Adipose tissue (tissue), 3 donors: ENCODE measurements at regions not wholly inside any gene's neighbourhood (a gene's known extent, or its start where the extent isn't known, plus 50 kb on each side); places are given as distances from the start of the nearest gene placed in this dataset.

Experiments used
- H3K27ac ChIP-seq: one replicate; pipeline ENCODE4 v1.5.1; 2013; ENCODE audit warnings: low read depth, low read length
- WGBS, 3 donors: extraction: QIAGEN DNeasy Blood & Tissue Kit; methylation state at CpG; one replicate each; pipeline ENCODE4 v1.1.7; 2013; 5-methylcytosine and 5-hydroxymethylcytosine counted together
- donor health status: healthy with polysubstance abuse.
- donor health status: Bipolar disorder and iron deficiency.
- donor health status: healthy.

GRCh38 chr3:106795553-106795952 lies 581.7 kb upstream of the CCDC54 start:
- H3K27ac ChIP-seq: no peak overlapping the region
- 82 to 94% (median 92%) methylated on average over 1 of the region's 1 CpG for WGBS, 3 donors

DNA sequence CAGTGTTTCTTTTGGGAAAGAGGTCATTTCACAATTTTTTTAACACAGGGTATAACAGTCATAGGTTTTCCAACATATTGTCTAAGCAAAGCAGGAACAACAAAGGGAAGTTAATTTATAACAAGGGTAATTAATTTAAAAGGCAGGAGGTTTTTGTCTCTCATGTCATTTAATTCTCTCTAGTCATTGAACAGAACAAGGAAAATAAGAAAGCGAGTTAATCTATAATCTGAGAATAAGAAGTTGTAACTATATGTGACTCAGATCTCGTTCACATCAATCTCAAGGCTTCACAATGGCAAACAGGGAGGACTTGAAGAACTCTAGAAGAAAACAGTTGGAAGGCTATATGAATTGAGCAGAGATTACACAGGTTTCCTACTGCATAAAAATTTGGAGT lies 579.8 kb upstream of the CCDC54 start:
- 41 to 91% (median 83%) methylated on average over 2 of the region's 2 CpGs for WGBS, 3 donors
- H3K27ac ChIP-seq: no peak overlapping the region

GRCh38 chr3:106805625-106806024 lies 571.6 kb upstream of the CCDC54 start:
- WGBS, 3 donors: 83 to 95% (median 84%) methylated on average over 1 of the region's 1 CpG

DNA sequence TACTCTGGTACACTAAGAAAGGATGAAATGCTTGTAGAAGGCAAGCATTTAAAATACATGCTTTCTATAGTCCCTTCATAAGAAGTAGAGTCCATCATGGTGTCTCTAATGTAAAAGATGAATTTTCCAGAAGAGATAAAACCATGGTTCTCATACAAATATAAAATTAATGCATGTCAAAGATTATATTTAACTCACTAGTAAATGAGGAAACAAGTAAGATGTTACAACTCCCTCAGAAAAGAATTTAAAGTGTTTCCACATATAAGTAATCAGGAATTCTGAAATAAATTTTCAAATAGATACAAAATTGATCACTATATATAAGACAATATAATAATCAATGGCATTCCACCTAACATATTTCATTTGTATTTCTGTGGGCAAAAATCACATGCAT lies 570.3 kb upstream of the CCDC54 start:
- H3K27ac ChIP-seq: no peak overlapping the region

More at GRCh38 chr3:106805625-106806024, 571.6 kb upstream of the CCDC54 start:
- no peak overlapping the region for H3K27ac ChIP-seq

DNA sequence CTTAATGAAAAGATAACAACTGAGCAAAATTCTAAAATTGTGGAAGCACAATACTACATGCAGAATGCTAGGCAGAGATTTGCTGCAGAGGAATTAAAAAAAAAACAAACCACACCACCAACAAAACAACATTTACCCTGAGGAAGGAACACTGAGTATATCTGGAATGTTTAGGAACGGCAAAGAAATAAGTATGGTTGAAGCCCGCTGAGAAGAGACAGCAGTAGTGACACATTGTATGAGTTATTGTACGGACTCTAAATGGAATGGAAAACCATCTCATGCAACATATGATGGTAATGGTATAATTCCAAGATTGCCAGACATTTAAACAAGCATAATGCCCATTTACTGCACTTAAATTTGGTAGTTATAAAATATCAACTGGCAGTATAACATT lies 568.2 kb upstream of the CCDC54 start:
- no peak overlapping the region for H3K27ac ChIP-seq
- 88 to 93% (median 92%) methylated on average over 3 of the region's 3 CpGs for WGBS, 3 donors

DNA sequence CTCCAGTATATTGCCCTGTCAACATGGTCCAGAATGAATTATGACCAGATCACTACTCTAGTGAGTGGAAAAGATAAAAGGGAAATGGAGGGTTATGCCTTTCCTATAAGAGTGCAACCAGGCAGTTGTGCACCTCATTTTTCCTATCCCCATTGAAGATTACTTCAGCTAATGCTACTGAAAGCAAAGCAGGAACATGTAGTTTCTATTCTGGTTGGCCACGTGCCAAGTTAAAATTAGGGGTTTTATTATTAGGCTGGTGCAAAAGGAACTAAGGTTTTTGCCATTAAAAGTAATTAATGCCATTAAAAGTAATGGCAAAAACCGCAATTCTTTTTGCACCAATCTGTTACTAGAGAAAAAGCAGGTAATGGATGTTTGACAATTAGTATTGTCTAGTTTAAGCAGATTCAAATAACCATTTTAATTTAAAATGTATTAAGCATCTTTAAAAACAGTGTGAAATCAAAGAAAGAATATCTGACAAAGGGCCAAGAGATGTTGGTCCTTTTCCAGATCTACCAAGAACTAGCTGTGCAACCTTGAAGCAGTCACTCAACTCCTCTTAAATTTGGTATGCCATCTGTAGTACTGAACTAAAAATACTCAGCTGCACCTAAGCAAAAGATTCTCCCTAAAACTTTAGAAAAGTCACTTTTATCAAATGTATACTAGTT lies 567.5 kb upstream of the CCDC54 start:
- H3K27ac ChIP-seq: no peak overlapping the region
- 44 to 51% (median 46%) methylated on average over 2 of the region's 2 CpGs for WGBS, 3 donors

DNA sequence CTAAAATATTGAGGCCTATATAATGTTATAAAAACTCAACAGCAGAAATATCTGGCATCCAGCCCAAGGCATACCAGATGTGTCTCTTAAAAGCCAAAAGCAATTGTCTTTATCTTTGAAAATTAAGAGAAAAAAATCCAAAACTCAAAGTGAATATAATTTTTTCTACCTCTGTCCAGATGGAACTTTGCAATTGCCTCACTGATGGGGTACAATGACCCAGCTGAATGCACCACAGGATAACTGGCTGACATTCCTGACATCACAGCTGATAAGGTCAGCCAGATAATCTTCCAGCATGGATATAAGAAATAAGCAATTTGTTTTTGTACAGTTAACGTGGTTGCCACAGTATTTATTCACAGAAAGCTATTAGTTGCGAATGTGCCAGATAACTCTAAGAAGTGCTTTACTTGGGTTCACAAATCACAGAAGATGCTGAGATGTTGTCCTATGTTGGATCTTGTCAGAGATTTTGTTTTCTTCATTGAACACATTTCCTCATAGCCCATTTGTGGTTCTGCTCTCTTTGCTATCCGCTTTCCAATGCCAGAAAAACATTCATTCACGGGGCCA lies 566.9 kb upstream of the CCDC54 start:
- 50 to 70% (median 64%) methylated on average over 4 of the region's 4 CpGs for WGBS, 3 donors
- H3K27ac ChIP-seq: no peak overlapping the region

DNA sequence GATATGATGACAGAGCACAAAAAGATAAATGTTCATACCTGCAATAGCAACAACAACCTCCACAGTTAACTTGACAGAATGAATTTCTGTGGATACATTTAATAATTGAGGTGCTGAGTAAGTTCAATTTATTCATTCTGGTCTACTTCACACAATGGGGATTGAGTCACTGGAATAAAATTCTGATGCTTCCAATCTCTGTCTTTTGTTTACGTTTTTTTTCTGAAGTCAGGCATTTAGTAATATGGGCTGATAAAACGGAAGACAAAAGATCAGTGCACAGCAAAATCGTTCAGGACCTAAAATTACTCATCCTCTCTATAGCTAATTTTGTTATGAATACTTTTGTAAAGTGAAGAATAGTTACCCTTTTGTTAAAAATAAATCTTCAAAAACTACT lies 565.9 kb upstream of the CCDC54 start:
- 44 to 60% (median 56%) methylated on average over 3 of the region's 3 CpGs for WGBS, 3 donors
- no peak overlapping the region for H3K27ac ChIP-seq

DNA sequence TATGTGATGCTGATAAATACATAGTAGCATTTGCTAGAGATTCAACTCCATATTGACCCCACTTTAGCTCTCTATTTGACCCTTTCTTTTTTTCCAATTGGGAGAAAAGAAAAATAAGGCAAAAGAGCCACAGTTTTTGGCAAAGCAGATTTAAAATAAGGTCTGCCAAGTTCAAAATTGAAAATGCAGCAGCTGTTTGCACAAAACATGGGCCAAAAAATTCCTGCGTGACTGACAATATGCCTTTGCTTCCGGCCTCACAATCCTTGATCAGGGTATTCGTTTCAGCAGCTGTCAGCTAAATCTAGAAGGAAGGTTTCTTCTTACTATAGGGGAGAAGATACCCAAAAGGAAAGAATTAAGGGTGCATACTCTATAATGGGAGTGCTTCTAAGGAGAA lies 563.5 kb upstream of the CCDC54 start:
- 28 to 49% (median 48%) methylated on average over 3 of the region's 3 CpGs for WGBS, 3 donors
- H3K27ac ChIP-seq: no peak overlapping the region

DNA sequence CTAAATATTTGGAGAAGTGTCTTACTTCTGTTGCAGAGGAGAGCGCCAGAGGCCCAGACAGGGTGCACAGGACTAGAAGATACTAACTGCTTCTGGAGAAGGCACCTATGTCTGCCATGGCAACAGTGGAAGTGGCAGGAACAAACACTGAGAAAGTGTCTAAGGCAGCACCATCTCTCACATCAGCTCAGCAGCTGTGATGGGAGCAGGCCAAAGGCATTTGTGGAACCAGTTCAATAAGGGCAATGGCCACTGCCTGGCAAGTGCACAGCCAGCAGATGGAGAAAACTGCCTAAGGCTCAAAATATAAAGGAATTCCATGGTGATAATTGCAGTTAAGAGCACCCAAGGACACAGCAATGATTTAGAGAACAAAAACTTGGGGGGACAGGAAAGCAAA lies 563.0 kb upstream of the CCDC54 start:
- no peak overlapping the region for H3K27ac ChIP-seq
- WGBS, 3 donors: 88 to 92% (median 91%) methylated on average over 1 of the region's 1 CpG

- WGBS, 3 donors: 60 to 84% (median 83%) methylated on average over 2 of the region's 2 CpGs
- no peak overlapping the region for H3K27ac ChIP-seq
Observed at GRCh38 chr3:106816838-106817237, 560.4 kb upstream of the CCDC54 start.

GRCh38 chr3:106817706-106818105 lies 559.5 kb upstream of the CCDC54 start:
- H3K27ac ChIP-seq: no peak overlapping the region
- 71 to 91% (median 90%) methylated on average over 5 of the region's 5 CpGs for WGBS, 3 donors

DNA sequence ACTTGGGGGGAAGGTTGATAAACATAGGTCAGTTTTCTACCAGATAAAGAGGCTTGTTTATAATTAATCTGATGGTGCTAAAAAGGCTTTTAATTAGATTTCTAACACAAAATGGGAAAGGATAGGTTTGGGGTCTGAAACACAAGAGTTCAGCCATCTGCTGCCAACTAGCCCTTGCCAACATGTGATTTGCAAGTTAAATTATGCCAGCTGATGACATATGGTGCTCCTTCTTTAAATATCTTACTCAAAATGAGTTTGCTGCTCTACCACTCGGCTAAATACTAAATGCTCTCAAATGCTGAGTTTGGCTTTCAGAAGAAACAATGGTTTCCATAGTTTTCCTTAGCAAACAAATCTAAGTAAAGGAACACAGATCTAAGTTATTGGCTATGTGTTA lies 557.8 kb upstream of the CCDC54 start:
- 60 to 74% (median 68%) methylated on average over 1 of the region's 1 CpG for WGBS, 3 donors
- H3K27ac ChIP-seq: no peak overlapping the region

- 91 to 97% (median 94%) methylated on average over 19 of the region's 19 CpGs for WGBS, 3 donors
- no peak overlapping the region for H3K27ac ChIP-seq
Observed at GRCh38 chr3:106820726-106821362, 556.4 kb upstream of the CCDC54 start.

GRCh38 chr3:106821801-106822200 lies 555.4 kb upstream of the CCDC54 start:
- no peak overlapping the region for H3K27ac ChIP-seq
- WGBS, 3 donors: 80 to 92% (median 91%) methylated on average over 7 of the region's 7 CpGs

- WGBS, 3 donors: 87 to 94% (median 91%) methylated on average over 11 of the region's 11 CpGs
- H3K27ac ChIP-seq: no peak overlapping the region
Observed at GRCh38 chr3:106822204-106822603, 555.0 kb upstream of the CCDC54 start.

GRCh38 chr3:106823701-106824100 lies 553.5 kb upstream of the CCDC54 start:
- no peak overlapping the region for H3K27ac ChIP-seq
- 79 to 86% (median 85%) methylated on average over 3 of the region's 3 CpGs for WGBS, 3 donors

DNA sequence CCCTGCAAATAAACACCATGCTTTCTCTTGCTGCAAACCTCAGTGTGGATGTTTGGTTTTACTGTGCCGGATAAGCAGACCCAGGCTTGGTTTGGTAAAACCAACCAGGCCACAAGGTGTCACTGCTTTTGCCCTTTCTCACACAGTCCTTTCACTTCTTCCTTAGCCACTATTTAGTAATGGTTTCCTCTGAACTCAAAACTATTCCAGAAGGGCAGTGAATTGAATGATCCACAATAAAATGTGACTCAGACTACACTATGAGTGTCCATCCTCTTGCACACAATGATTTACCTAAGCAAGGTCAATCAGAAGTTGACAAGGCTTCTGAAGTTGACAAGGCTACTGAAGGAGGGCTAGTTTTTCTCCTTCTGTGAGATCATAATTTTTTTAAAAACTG lies 552.4 kb upstream of the CCDC54 start:
- no peak overlapping the region for H3K27ac ChIP-seq
- WGBS, 3 donors: 42 to 49% (median 45%) methylated on average over 1 of the region's 1 CpG

DNA sequence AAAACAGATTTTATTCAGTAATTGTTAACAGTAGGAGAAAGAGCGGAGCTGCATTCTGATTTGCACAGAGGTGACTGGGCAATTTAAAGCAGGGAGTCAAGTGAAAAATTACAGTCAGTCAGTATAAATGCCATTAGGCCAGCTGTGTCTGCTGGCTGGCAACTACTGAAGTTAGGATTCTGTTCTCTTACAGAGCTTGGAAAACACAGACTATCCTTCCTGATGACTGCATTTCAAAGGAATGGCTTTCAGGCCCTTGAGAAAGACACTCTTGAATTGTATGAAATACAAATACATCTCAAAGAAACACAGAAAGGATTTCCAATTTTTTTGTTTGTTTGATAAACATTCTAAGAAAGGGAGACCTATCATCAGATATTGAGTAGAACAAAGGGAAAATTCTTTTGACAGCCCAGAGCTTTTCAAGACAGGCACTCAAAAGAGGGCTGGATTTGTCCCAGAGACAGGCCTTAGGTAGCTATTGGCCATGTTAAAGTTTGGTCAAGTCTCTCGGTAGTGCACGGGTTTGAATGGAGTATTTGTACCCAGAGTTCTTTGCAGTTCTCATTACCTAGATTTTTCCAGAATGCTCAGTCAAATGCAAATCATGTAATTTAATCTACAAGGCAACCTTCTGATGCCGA lies 551.2 kb upstream of the CCDC54 start:
- H3K27ac ChIP-seq: no peak overlapping the region
- 71 to 85% (median 82%) methylated on average over 4 of the region's 4 CpGs for WGBS, 3 donors
